Right cardiac atrium (tissue), 5 donors: ENCODE measurements at regions not wholly inside any gene's neighbourhood (a gene's known extent, or its start where the extent isn't known, plus 50 kb on each side); places are given as distances from the start of the nearest gene placed in this dataset.

Source experiments
- ATAC-seq, 2 donors: fragments of 200-7000 bp; cut with Tn5 transposase; one replicate each; pipeline versions ENCODE4 v1.8.0 to v1.9.1; 2020; ENCODE audit warnings: moderate library complexity in 2 of 2, mild to moderate bottlenecking in 1 of 2
- DNase-seq, 3 donors: peaks; one replicate each; pipeline ENCODE4 v3.0.0-alpha.2; 2020
- H3K27ac ChIP-seq: one replicate; pipeline ENCODE4 v1.5.1; 2013; ENCODE audit warnings: mild to moderate bottlenecking, low read length, control low read depth, moderate library complexity
- H3K27me3 ChIP-seq: one replicate; pipeline ENCODE4 v1.6.1; 2013; ENCODE audit not compliant: control insufficient read depth, insufficient read depth
- H3K4me1 ChIP-seq: one replicate; pipeline ENCODE4 v1.6.1; 2013; ENCODE audit warnings: low read length; ENCODE audit not compliant: control insufficient read depth, insufficient read depth
- H3K4me3 ChIP-seq: one replicate; pipeline ENCODE4 v1.5.1; 2013; ENCODE audit warnings: low read length, control low read depth
- H3K9me3 ChIP-seq: one replicate; pipeline ENCODE4 v1.6.1; 2013; ENCODE audit warnings: low read length; ENCODE audit not compliant: control insufficient read depth
- WGBS: extraction: QIAGEN DNeasy Blood & Tissue Kit; methylation state at CpG from one replicate; pipeline ENCODE4 v1.1.7; 2013; 5-methylcytosine and 5-hydroxymethylcytosine counted together
- intact Hi-C, 4 donors: fragments of 100-400 bp; cut with DNase I; formaldehyde crosslinking; loops; one replicate each; pipeline versions ENCODE4 v1.11.0 to v1.14.0; 2022 to 2023
- donor health status: healthy with polysubstance abuse.
- donor health status: DM: no; HTN: yes; CAD: no.
- donor health status: DM: no; HTN: no; CAD: no.
- donor health status: DM: no; HTN: yes; CAD: no; lungs with severe emphysema.
- donor health status: DM: yes; HTN: yes; CAD: no.

- DNase-seq = no peak
Observed at GRCh38 chr3:161573136-161573535, 76.5 kb downstream of the OTOL1 start.

DNA sequence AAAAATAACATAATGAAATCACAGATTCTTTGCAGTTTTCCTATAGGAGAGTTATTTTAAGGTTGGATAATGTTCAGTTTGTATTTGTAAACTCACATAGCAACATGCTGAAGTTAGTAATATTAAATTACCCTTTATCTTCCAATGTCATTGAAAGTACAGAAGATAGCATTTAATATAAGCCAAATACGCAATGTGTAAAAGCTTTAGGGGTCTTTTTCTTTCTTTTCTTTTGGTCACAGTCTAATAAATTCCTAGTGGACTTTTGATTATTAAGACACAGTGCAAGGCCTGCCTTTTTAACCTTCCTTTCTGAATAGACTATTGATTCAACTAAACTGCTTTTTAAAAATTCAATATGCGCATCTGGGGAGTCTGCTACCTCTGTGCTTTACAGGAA is 79.3 kb downstream of the OTOL1 start:
- 87% methylated on average over 2 of the region's 2 CpGs for WGBS
- no peak for DNase-seq
- Histone ChIP-seq H3K4me1 (no peaks in the 10 kb centered on the region), H3K4me3 (no peak overlapping the region), H3K27me3 (no peaks in the 10 kb centered on the region), H3K9me3 (no peaks in the 10 kb centered on the region), H3K27ac (no peak overlapping the region)
- no peak for ATAC-seq
- intact Hi-C loops = no loop called here

More at GRCh38 chr3:161573136-161573535, 76.5 kb downstream of the OTOL1 start:
- no peak for ATAC-seq
- intact Hi-C loops = no loop called here
- Histone ChIP-seq H3K9me3 (no peaks in the 10 kb centered on the region), H3K27ac (no peak overlapping the region), H3K4me3 (no peak overlapping the region), H3K4me1 (no peaks in the 10 kb centered on the region), H3K27me3 (no peaks in the 10 kb centered on the region)
- WGBS = 30% methylated on average over 1 of the region's 1 CpG

GRCh38 chr3:161576311-161576710 is 79.7 kb downstream of the OTOL1 start:
- intact Hi-C loops = no loop called here
- 46% methylated on average over 2 of the region's 2 CpGs for WGBS
- no peak for DNase-seq
- no peak for ATAC-seq
- no peaks in the 10 kb centered on the region for H3K9me3 ChIP-seq
- H3K27ac ChIP-seq = no peak overlapping the region
- no peaks in the 10 kb centered on the region for H3K4me1 ChIP-seq
- no peaks in the 10 kb centered on the region for H3K27me3 ChIP-seq
- H3K4me3 ChIP-seq = no peak overlapping the region

DNA sequence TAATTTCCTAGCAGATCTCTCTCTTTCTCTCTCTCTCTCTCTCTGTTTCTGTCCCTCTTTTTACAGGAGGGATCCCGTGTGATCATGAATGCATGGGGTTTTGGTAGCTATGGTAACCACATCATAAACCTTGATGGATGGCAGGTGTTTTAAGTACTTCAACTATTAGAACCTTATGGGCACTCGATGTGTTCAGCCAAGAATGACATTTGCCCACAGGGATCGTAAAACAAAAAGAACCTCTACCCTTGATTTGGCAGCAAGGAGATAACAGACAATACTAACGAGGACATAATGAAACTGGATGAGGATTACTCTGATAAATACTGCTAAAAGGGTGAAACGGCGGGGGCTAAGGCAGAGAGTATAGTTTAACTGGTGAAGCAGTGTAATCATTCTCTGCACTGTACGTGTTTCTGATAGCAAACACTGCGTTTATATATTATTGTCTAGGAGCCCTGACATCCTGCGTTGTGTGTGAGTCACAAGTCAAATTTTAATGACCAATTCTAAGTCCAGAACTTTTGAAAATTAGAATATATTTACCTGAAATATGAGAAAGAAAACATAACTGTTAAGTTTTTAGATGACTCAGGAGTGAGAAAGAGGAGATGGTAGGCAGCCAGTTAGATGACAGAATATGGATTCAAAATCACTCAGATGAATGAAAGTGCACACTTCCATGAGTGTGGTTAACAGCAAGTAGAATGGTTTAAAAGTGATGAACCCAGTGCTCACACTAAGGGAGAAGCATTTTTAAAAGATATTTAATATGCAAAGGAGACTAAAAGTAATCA is 80.3 kb downstream of the OTOL1 start:
- H3K9me3 ChIP-seq = no peaks in the 10 kb centered on the region
- no peaks in the 10 kb centered on the region for H3K27me3 ChIP-seq
- no peak for DNase-seq
- no peak overlapping the region for H3K27ac ChIP-seq
- 57% methylated on average over 9 of the region's 9 CpGs for WGBS
- H3K4me1 ChIP-seq = no peaks in the 10 kb centered on the region
- intact Hi-C loops = no loop called here
- no peak for ATAC-seq
- H3K4me3 ChIP-seq = no peak overlapping the region

DNA sequence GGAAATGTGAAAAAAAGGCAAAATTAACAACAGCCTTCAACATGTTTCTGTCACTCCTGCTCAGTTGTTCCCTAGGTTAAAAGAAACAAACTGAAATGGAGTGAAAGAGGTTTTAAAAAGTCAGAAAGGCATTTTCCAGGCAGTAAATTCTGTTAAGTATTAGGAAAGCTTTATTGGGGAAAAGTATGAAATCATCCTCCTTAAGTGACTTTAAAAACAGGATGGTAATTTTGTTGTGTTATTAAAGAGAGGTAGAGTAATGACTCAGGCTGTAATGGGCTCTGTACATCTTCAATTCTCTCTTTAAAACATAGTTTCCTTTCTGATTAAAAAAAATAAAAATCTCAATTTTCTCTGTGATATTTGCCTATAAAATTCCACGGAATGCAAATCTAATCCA is 81.1 kb downstream of the OTOL1 start:
- intact Hi-C loops = no loop called here
- 90% methylated on average over 1 of the region's 1 CpG for WGBS
- no peak for ATAC-seq
- no peak for DNase-seq
- Histone ChIP-seq H3K27ac (no peak overlapping the region), H3K9me3 (no peaks in the 10 kb centered on the region), H3K27me3 (no peaks in the 10 kb centered on the region), H3K4me1 (no peaks in the 10 kb centered on the region), H3K4me3 (no peak overlapping the region)

- DNase-seq (no peak), ATAC-seq (no peak)
- 85% methylated on average over 9 of the region's 9 CpGs for WGBS
- no peaks in the 10 kb centered on the region for H3K9me3 ChIP-seq
- no peak overlapping the region for H3K27ac ChIP-seq
- H3K4me1 ChIP-seq = no peaks in the 10 kb centered on the region
- no peaks in the 10 kb centered on the region for H3K27me3 ChIP-seq
- intact Hi-C loops = no loop called here
- no peak overlapping the region for H3K4me3 ChIP-seq
Observed at GRCh38 chr3:161579395-161580126, 83.0 kb downstream of the OTOL1 start.

DNA sequence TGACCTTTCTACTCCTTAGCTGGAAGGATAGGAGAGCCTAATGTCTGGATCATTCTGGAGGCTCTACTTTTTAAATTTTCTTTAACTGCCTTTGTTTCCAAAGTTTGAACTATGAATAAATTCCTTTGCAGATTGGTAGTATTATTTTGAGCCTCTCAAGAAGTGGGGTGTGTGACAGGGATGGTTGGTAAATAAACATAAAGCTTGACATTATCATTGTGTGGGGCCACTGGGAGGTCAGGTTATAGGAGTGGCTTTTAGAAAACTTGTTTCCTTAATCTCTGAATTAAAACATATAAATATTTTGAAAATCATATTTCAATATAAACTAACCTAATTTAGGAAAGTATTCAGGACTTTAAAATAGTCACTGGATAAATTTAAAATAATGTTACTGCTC is 89.3 kb downstream of the OTOL1 start:
- ATAC-seq (no peak), DNase-seq (no peak)
- no peaks in the 10 kb centered on the region for H3K27me3 ChIP-seq
- H3K4me1 ChIP-seq = no peaks in the 10 kb centered on the region
- H3K4me3 ChIP-seq = no peak overlapping the region
- intact Hi-C loops = no loop called here
- H3K9me3 ChIP-seq = peaks cover 2% of the 10 kb centered on the region
- no peak overlapping the region for H3K27ac ChIP-seq

DNA sequence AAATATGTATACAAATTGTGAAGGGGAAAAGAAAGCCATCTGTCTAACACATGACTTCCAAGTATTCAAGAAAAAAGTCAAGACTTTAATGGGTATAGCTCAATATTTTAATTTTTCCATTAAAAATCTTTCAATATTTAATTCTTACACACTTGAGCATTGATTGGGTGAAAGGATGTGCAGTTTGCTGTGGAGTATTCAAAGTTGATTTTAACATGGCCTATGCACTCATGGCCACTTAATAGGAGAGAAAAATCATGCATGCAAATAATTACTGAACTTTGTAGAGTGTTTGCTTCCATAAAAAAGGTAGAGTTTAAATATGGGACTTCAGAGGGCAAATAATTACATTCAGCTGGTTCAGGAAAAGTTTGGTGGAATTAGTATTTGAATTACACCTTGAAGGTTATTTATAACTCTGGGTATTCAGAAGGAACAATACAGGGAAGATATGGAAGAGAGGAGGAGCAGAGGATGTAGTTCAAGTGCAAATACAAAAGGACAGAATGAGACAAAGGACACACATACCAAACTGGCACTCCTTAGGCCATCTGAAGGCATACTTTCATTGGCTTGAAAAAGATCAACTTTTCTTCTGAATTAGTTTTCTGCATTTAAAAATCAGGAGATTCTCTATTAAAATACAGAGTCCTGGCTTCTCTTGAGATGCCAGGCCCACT is 90.1 kb downstream of the OTOL1 start:
- ATAC-seq = no peak
- intact Hi-C loops = no loop called here
- H3K9me3 ChIP-seq = peaks cover 2% of the 10 kb centered on the region

GRCh38 chr3:161598639-161599038 is 102.0 kb downstream of the OTOL1 start:
- no peaks in the 10 kb centered on the region for H3K4me1 ChIP-seq
- H3K9me3 ChIP-seq = no peaks in the 10 kb centered on the region
- ATAC-seq = no peak
- no peak overlapping the region for H3K27ac ChIP-seq
- intact Hi-C loops = no loop called here
- DNase-seq = no peak
- WGBS = 85% methylated on average over 2 of the region's 2 CpGs
- no peaks in the 10 kb centered on the region for H3K27me3 ChIP-seq
- no peak overlapping the region for H3K4me3 ChIP-seq

More for the DNA sequence above, 90.1 kb downstream of the OTOL1 start:
- no peak for DNase-seq
- Histone ChIP-seq H3K4me1 (no peaks in the 10 kb centered on the region), H3K27me3 (no peaks in the 10 kb centered on the region), H3K27ac (no peak overlapping the region), H3K4me3 (no peak overlapping the region)

- H3K27ac ChIP-seq = no peak overlapping the region
- no peaks in the 10 kb centered on the region for H3K27me3 ChIP-seq
- DNase-seq (no peak), ATAC-seq (no peak)
- intact Hi-C loops = no loop called here
- 52% methylated on average over 1 of the region's 1 CpG for WGBS
- no peaks in the 10 kb centered on the region for H3K4me1 ChIP-seq
- H3K4me3 ChIP-seq = no peak overlapping the region
- no peaks in the 10 kb centered on the region for H3K9me3 ChIP-seq
Observed at GRCh38 chr3:161599697-161600096, 103.1 kb downstream of the OTOL1 start.

- intact Hi-C loops = no loop called here
- DNase-seq (no peak), ATAC-seq (no peak)
- no peaks in the 10 kb centered on the region for H3K27me3 ChIP-seq
- WGBS = 76% methylated on average over 5 of the region's 5 CpGs
- H3K27ac ChIP-seq = no peak overlapping the region
- H3K4me3 ChIP-seq = no peak overlapping the region
- H3K9me3 ChIP-seq = no peaks in the 10 kb centered on the region
- no peaks in the 10 kb centered on the region for H3K4me1 ChIP-seq
Observed at GRCh38 chr3:161600173-161600572, 103.6 kb downstream of the OTOL1 start.
